ENCODE measurements at regions not wholly inside any gene's neighbourhood (a gene's known extent, or its start where the extent isn't known, plus 50 kb on each side); places are given as distances from the start of the nearest gene placed in this dataset.

DNA sequence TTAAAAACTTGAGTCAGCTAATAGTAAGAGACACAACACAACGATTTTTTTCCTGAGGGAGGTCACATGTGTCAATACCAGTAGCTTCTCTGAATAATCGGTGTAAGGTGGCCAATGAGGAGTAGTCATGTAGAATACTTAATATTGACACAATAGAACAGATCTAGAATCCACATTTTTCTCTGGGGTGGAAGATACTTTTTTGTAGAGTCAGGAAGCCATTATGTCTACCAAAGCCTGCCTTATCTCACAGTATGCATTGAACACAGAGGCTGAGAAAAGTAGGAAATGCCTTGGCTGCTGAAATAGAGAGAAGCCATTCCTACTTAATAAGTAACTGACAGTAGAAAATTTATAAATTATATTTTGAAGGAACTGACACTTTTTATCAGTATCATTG, 725.0 kb downstream of the METTL15 start:
- TF ChIP-seq CEBPB (IDR thresholded peaks at IDR 0.05): no peak
- TF ChIP-seq YY1 (IDR thresholded peaks at IDR 0.05; ENCODE audit: low read depth): no peak
- no peak for TF ChIP-seq ZBTB7A (IDR thresholded peaks at IDR 0.05; ENCODE audit: low read depth)
- no peak for TF ChIP-seq TAF1 (IDR thresholded peaks at IDR 0.05; ENCODE audit: low read depth)
- TF ChIP-seq EP300 (IDR thresholded peaks at IDR 0.05; ENCODE audit: borderline replicate concordance): no peak
- TF ChIP-seq, protein P1, sequence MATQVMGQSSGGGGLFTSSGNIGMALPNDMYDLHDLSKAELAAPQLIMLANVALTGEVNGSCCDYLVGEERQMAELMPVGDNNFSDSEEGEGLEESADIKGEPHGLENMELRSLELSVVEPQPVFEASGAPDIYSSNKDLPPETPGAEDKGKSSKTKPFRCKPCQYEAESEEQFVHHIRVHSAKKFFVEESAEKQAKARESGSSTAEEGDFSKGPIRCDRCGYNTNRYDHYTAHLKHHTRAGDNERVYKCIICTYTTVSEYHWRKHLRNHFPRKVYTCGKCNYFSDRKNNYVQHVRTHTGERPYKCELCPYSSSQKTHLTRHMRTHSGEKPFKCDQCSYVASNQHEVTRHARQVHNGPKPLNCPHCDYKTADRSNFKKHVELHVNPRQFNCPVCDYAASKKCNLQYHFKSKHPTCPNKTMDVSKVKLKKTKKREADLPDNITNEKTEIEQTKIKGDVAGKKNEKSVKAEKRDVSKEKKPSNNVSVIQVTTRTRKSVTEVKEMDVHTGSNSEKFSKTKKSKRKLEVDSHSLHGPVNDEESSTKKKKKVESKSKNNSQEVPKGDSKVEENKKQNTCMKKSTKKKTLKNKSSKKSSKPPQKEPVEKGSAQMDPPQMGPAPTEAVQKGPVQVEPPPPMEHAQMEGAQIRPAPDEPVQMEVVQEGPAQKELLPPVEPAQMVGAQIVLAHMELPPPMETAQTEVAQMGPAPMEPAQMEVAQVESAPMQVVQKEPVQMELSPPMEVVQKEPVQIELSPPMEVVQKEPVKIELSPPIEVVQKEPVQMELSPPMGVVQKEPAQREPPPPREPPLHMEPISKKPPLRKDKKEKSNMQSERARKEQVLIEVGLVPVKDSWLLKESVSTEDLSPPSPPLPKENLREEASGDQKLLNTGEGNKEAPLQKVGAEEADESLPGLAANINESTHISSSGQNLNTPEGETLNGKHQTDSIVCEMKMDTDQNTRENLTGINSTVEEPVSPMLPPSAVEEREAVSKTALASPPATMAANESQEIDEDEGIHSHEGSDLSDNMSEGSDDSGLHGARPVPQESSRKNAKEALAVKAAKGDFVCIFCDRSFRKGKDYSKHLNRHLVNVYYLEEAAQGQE (IDR thresholded peaks at IDR 0.05; ENCODE audit: low read depth): no peak
- no peak for TF ChIP-seq TEAD4 (IDR thresholded peaks at IDR 0.05)
- TF ChIP-seq, protein P2, sequence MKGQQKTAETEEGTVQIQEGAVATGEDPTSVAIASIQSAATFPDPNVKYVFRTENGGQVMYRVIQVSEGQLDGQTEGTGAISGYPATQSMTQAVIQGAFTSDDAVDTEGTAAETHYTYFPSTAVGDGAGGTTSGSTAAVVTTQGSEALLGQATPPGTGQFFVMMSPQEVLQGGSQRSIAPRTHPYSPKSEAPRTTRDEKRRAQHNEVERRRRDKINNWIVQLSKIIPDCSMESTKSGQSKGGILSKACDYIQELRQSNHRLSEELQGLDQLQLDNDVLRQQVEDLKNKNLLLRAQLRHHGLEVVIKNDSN (IDR thresholded peaks at IDR 0.05): no peak
- TF ChIP-seq, protein P3, sequence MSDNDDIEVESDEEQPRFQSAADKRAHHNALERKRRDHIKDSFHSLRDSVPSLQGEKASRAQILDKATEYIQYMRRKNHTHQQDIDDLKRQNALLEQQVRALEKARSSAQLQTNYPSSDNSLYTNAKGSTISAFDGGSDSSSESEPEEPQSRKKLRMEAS (IDR thresholded peaks at IDR 0.05): no peak
- no peak for TF ChIP-seq CREB1 (IDR thresholded peaks at IDR 0.05; ENCODE audit: low read depth)
- TF ChIP-seq NFIC (IDR thresholded peaks at IDR 0.05): no peak
- no peak for TF ChIP-seq FOXM1 (IDR thresholded peaks at IDR 0.05; ENCODE audit: borderline replicate concordance, low read depth)
- TF ChIP-seq EGR1 (IDR thresholded peaks at IDR 0.05): no peak
- TF ChIP-seq TCF12 (IDR thresholded peaks at IDR 0.05; ENCODE audit: low read depth): no peak
- TF ChIP-seq RAD21 (IDR thresholded peaks at IDR 0.05; ENCODE audit: low read depth): no peak

DNA sequence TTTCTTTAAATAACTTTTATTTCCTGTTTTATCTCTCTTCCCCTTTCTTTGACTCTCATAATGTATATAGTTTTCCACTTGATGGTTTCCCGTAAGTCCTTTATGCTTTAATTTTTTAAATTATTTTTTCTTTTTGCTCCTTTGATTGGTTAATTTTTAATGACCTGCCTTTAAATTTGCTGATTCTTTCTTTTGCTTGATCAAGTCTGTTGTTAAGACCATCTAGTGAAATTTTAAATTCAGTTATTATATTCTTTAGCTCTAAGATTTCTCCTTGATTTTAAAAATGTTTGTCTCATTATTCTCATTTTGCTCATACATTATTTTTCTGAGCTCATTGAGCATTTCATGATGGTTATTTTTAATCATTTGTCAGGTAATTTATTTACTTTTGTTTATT, 718.6 kb downstream of the METTL15 start:
- TF ChIP-seq EP300 (IDR thresholded peaks at IDR 0.05; ENCODE audit: borderline replicate concordance) (no peak), TCF12 (IDR thresholded peaks at IDR 0.05; ENCODE audit: low read depth) (no peak), NFIC (IDR thresholded peaks at IDR 0.05) (no peak), TAF1 (IDR thresholded peaks at IDR 0.05; ENCODE audit: low read depth) (no peak), EGR1 (IDR thresholded peaks at IDR 0.05) (no peak), CREB1 (IDR thresholded peaks at IDR 0.05; ENCODE audit: low read depth) (no peak), TEAD4 (IDR thresholded peaks at IDR 0.05) (no peak), ZBTB7A (IDR thresholded peaks at IDR 0.05; ENCODE audit: low read depth) (no peak), CEBPB (IDR thresholded peaks at IDR 0.05) (no peak)
- TF ChIP-seq, protein P2 (IDR thresholded peaks at IDR 0.05): no peak

DNA sequence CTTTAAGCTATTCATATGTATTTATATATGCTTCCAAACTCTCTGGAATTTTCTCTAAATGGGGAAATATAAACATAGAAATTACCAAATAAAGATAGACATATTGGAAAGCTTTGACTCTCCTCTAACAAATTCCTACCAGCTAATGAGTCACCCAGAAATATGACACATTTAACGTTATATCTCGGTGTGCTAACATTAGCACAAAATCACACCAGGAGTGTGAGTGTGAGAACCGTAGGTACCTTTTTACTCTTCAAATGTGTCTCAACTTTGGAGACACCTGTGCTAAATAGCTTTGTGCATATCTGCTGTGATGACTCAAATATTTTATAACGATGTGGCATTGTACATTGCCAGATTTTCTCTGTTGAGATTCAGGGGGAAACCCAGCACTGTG, 714.4 kb downstream of the METTL15 start:
- TF ChIP-seq CEBPB (IDR thresholded peaks at IDR 0.05) (no peak), NFIC (IDR thresholded peaks at IDR 0.05) (no peak), FOXM1 (IDR thresholded peaks at IDR 0.05; ENCODE audit: borderline replicate concordance, low read depth) (no peak), TCF12 (IDR thresholded peaks at IDR 0.05; ENCODE audit: low read depth) (no peak), RAD21 (IDR thresholded peaks at IDR 0.05; ENCODE audit: low read depth) (no peak), ZBTB7A (IDR thresholded peaks at IDR 0.05; ENCODE audit: low read depth) (no peak), YY1 (IDR thresholded peaks at IDR 0.05; ENCODE audit: low read depth) (no peak), TAF1 (IDR thresholded peaks at IDR 0.05; ENCODE audit: low read depth) (no peak), EGR1 (IDR thresholded peaks at IDR 0.05) (no peak), CREB1 (IDR thresholded peaks at IDR 0.05; ENCODE audit: low read depth) (no peak)
- TF ChIP-seq, protein P3 (IDR thresholded peaks at IDR 0.05): no peak
- TF ChIP-seq, protein P1 (IDR thresholded peaks at IDR 0.05; ENCODE audit: low read depth): no peak

DNA sequence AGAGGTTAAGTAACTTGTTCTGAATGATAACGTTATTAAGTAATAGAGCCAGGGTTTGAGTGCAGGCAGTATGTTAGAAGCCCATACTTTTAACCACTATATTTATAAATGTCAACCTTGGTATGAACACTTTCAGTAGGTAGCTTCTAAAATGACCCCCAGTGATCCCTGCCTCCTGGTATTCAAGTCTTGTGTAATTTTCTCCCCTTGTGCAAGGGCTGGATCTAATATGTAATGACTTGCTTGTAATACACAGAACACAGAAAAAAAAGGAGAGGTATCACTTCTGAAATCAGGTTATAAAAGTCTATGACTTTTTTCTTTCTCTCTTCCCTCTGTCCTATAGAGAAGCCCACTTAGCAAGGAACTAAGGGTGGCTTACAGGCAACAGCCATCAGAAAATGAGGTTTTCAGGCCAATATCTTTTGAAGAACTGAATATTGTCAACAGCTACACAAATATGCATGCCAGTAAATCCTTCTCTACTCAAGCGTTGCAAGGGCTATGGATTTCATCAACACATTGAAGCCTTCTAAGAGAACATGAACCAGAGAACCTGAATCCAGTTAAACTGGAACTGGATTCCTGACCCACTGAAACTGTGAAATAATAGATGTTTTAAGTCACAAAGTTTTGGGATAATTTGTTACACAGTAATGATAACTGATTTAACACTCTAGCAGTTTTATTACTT, 712.3 kb downstream of the METTL15 start:
- TF ChIP-seq YY1 (IDR thresholded peaks at IDR 0.05; ENCODE audit: low read depth) (no peak), RAD21 (IDR thresholded peaks at IDR 0.05; ENCODE audit: low read depth) (peak; percentile 26; the same call in 1 of the 2 replicates), TCF12 (IDR thresholded peaks at IDR 0.05; ENCODE audit: low read depth) (peak; percentile 66), NFIC (IDR thresholded peaks at IDR 0.05) (peak; percentile 33), FOXM1 (IDR thresholded peaks at IDR 0.05; ENCODE audit: borderline replicate concordance, low read depth) (no peak; the same call in 1 of the 2 replicates), EGR1 (IDR thresholded peaks at IDR 0.05) (no peak), CREB1 (IDR thresholded peaks at IDR 0.05; ENCODE audit: low read depth) (no peak), TAF1 (IDR thresholded peaks at IDR 0.05; ENCODE audit: low read depth) (no peak), EP300 (IDR thresholded peaks at IDR 0.05; ENCODE audit: borderline replicate concordance) (peak; percentile 58; the same call in 1 of the 2 replicates), ZBTB7A (IDR thresholded peaks at IDR 0.05; ENCODE audit: low read depth) (no peak), CEBPB (IDR thresholded peaks at IDR 0.05) (peak; percentile 67), TEAD4 (IDR thresholded peaks at IDR 0.05) (peak; percentile 85)
- TF ChIP-seq, protein P1 (IDR thresholded peaks at IDR 0.05; ENCODE audit: low read depth): no peak
- TF ChIP-seq, protein P3 (IDR thresholded peaks at IDR 0.05): no peak
- TF ChIP-seq, protein P2 (IDR thresholded peaks at IDR 0.05): no peak

All from Ishikawa (cell line).